NCI-H2196 treated with DMSO at 0.1 percent for 48 hours (cell line): ENCODE measurements at regions not wholly inside any gene's neighbourhood (a gene's known extent, or its start where the extent isn't known, plus 50 kb on each side); places are given as distances from the start of the nearest gene placed in this dataset.

Experiments
- DNase-seq: peaks from one replicate; lab custom pipeline; 2025; ENCODE audit not compliant: unreplicated experiment; lab: John Stamatoyannopoulos, UW

- peak; percentile 16 for DNase-seq
Observed at GRCh38 chr4:107183155-107183774, 147.2 kb upstream of the DKK2 start.

- DNase-seq: no peak
Observed at GRCh38 chr4:107182347-107182746, 146.2 kb upstream of the DKK2 start.

DNA sequence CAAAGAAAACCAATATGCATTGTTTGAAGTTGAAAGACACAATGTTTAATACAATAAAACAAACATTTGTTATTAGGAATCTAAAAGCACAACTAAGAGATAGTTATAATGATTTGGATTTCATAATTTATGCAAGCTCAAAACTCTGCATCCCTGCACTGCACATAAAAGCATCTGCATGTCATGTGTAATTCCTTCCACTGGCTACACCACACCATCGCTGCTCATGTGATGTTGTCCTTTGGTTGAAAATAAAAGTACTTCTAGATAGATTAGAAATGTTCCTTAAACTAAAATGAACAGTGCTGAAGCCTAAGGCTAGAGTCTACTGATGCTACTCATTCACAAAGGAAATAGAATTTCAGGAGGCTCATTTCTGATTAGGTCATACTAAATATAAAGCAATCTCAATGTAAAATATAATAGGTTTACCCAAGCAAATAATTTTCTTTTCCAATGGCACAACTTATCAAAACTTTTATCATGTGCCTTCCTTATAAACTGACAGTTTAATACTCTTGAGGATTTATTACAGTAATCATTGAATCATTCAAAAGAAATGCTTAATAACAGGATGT, 130.8 kb upstream of the DKK2 start:
- no peak for DNase-seq

- no peak for DNase-seq
Observed at GRCh38 chr4:107166181-107166580, 130.1 kb upstream of the DKK2 start.

DNA sequence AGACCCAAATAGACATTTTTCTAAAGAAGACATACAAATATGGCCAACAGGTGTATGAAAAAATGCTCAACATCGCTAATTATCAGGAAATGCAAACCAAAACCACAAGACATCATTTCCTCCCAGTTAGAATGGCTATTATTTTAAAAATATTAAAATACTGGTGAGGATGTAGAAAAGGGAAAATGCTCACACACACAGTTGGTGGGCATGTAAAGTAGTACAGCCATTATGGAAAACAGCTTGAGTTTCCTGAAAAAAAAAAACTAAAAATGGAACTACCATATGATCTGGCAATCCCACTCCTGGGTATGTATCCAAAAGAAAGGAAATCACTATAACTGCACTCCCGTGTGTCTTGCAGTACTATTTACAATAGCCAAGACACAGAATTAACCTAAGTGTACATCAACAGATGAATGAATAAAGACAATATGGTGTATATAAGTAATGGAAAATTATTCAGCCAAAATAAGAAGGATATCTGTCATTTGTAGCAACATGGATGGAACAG, 128.9 kb upstream of the DKK2 start:
- no peak for DNase-seq

DNA sequence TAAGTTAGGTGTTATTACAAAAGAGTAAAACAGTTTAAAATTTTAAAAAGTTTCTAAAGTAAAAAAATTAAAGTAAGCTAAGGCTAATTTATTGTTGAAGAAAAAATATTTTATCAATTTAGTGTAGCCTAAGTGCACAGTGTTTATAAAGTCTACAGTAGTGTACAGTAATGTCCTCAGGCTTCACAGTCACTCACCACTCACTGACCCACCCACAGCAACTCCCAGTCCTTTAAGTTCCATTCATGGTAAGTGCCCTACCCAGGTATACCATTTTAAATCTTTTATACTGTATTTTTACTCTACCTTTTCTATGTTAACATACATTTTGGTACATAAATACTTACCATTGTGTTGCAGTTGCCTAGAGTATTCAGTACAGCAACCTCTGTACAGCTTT, 120.3 kb upstream of the DKK2 start:
- no peak for DNase-seq

GRCh38 chr4:107155366-107155765, 119.3 kb upstream of the DKK2 start:
- no peak for DNase-seq

DNA sequence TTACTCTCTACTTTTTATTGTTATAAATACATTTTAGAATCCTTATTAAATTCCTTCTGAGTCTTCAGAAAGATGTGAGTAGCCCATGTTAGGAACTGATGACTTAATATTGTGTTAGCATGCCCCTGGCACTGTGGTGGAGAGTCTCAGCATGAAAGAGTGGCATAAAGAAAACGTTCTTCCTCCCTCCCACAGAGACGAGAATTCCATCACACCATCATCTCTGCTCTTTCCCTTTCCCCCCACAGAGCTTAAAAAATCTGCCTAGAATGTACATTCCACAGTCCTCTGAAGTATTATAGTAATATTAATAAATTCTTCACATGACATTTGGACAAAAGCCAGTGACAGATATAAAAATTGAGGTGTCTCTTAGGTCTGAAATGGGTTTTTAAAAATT, 117.8 kb upstream of the DKK2 start:
- DNase-seq: no peak

DNA sequence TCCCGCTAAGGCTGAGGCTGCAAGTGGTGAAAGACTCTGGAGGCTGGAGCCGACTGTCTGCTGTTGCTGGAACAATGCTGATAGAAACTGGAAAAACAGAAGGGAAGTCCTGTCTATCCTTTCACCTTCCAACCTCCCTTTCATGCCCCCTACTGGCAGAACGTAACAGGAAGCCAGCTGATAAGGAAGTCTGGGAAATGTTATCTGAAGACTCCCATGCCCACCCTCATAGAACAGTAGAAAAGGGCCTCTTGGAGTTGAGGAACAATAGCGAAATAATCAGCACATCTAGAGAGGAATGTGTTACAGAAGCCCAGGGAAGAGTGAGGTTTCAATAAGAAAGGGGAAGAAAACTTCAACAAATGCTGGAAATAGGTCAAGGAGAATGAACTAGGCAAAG, 117.1 kb upstream of the DKK2 start:
- no peak for DNase-seq

DNA sequence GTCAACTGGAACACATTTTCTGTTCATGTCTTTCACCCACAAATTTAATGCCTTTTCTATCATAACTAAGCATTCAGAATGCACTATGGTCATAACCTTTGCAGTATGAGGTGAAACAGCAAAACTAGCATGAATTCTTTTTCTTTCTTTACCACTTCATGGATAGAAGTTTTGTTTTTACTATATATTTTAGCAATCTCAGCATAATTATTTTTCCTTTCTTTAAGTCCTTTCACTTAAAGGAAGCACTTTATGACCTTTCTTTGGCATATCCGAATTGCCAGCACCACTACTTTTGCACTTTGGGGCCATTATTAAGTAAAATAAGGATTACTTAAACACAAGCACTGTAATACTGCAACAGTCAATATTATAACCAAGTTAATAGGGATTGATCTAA, 115.1 kb upstream of the DKK2 start:
- no peak for DNase-seq

DNA sequence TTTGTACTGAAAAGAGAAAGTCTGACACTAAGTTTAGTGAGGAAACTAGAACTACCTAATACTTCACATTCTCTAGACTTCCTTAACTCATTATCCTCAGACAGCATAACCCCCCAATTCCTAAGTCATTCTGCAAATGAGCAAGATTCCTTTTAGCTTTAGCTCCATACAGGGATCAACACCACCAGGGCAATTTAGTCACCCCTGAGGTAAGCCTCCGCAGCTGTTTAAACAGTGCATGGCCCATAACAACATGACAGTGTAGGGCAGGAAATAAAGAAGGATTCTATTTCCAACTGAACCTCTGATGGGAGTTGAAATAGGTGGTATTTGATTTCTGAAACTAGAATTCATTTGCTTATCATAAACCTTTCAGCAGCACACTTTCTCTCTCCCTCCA, 112.8 kb upstream of the DKK2 start:
- DNase-seq: no peak

DNA sequence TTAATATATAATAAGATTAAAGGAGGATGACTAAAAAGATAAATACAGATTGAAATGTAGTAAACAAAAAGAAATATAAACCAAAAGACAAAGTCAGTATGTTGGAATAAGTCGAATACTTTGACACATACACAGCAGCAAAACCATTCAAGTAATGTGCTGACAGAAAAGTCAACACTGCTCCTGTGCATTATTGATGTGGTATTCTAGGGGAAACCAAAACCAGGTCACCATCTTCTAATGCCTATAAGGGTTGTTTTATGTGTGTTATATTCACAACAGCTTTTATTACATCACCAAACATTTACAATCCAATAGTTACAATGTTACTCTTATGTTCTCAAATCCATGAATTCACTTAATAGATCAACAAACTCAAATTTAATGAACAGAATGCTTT, 111.8 kb upstream of the DKK2 start:
- DNase-seq: no peak

- no peak for DNase-seq
Observed at GRCh38 chr4:107138433-107138832, 102.3 kb upstream of the DKK2 start.

- no peak for DNase-seq
Observed at GRCh38 chr4:107133965-107134653, 98.0 kb upstream of the DKK2 start.

GRCh38 chr4:107131295-107131694, 95.2 kb upstream of the DKK2 start:
- no peak for DNase-seq

- DNase-seq: no peak
Observed at GRCh38 chr4:107130157-107130556, 94.0 kb upstream of the DKK2 start.

DNA sequence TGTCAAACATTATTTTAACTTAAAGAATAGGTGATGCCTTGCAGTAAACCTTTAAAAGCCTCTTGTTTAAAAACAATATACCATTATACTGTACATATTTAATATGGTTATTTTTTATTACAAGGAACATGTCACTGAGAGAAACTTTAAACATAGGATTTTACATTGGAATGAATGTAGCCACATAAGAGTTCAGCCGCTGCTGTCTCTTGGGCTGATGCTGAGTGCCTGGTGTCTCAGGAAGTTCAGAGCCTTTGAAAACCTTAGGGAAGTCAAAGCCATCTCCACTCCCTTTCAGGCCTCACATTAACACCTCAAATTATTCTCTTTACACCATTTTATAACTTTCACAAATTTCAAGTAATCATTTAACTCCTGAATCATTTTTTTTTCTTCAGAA, 93.5 kb upstream of the DKK2 start:
- DNase-seq: no peak

DNA sequence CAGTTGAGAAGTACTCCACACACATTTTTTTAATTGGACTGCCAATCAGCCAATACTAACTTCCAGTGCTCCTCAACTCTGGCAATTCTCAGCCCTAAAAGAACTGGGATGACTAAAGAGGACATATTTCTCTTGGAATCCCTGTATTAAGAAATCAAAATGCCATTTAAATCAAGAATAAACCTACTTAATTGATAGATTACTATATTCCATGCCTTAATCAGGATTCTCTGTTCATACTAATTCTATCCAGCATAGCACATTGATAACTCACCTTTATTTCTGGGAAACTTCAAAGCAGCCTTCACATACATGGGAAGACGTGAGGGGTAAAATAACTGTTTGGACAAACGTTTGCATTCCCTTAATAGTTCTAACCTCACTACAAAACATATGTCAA, 93.0 kb upstream of the DKK2 start:
- no peak for DNase-seq

- no peak for DNase-seq
Observed at GRCh38 chr4:107128116-107128515, 92.0 kb upstream of the DKK2 start.

DNA sequence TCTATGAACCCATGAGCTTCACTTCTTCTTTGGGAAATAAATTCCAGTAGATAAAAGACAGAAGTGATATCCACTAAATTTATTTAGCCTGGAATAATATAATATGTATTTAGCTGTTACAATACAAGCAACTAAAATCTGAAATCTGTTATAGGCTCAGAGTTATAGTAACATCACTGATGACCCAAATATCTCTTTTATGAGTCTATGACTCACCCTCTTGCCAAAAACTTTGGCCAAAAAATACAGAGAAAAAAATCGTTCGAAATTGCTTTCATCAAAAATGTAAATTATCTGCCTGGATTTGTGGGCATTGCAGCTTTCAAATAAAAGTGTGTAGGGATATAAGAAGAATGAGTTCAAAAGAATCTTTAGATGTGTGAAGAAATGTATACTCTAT, 89.4 kb upstream of the DKK2 start:
- no peak for DNase-seq

GRCh38 chr4:107122736-107123135, 86.6 kb upstream of the DKK2 start:
- no peak for DNase-seq

DNA sequence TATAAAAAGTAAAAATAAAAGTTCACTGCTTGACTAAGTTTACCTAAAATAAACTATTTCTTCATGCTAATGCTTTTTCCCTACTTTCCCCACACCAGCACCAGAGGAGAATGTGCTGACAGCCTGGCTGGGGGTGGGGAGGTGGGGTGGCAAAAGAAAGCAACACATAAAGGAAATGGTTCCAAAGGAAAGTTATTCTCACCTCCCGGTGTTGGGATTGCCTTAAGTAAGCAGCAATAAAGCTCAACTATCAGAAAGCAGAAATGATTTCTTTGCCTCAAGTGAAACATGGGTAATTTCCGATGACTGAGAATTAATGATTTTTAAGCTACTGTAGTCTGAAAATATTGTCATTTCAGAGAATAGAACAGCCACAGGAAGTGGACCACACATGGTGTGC, 84.5 kb upstream of the DKK2 start:
- no peak for DNase-seq

DNA sequence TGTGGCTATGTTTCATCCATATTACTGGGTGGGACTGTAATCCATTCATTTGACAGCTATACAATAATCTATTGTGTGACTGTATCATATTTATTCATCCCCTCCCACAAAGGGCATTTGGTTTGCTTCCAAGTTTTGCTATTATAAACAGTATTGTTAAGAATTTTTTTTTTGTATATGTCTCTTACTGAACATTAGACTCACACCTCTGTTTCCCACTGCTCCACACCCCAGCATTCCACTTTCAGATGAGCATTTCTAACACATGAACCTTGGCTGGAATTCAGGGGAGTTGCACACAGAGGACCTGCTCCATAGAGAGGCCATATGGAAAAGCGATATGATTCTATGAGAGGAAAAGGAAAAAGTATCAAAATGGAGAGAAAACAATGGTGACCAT, 81.6 kb upstream of the DKK2 start:
- no peak for DNase-seq
